ENCODE measurements at regions not wholly inside any gene's neighbourhood (a gene's known extent, or its start where the extent isn't known, plus 50 kb on each side); places are given as distances from the start of the nearest gene placed in this dataset.
"Not testable (repeated sequence)": the region's sequence is repeated elsewhere in the genome, so short reads cannot be mapped to it uniquely, and the experiment has no call there.

DNA sequence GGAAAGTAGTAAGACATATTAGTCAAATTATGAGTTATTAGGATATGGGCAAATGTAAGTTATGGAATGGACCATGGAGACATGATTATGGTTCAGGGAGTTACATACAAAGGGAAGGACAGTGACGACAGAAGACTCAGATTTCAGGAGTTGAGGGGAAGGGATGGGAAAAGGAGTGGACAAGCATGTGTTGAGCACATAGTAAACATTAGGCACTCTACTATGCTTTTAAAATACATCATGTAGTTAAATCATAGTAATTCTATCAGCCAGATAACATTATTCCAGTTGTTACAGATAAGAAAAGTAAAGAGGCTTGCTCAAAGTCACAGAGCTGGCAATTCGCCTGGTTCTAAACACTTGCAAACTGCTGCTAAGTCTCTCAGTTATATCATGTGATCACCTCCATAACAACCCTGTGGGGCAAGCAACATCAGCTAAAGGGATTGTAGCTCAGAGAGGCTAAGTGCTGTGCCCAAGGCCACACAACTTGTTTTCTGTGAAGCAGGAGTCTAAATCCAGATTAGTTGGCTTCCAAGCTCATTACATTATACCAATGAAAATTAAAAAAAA, 115.2 kb upstream of the MDFIC start:
- DNase-seq (ENCODE audit: low spot score), result no peak

DNA sequence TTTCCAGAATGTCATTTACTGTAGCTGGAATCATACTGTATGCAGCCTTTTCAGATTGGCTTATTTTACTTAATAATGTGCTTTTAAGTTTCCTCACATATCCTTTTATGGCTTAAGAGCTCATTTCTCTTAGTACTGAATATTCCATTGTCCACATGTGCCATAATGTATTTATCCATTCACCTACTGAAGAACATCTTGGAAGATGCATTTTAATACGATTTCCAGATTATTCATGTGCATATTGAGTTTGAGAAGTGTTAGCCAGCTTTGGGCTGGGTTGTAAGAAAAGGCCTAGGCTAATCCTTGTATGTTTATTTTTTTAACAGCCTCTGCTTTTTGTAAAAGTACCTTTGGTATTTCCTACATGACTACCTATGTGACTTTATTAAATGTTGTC, 109.3 kb upstream of the MDFIC start:
- DNase-seq (ENCODE audit: low spot score), result no peak

DNA sequence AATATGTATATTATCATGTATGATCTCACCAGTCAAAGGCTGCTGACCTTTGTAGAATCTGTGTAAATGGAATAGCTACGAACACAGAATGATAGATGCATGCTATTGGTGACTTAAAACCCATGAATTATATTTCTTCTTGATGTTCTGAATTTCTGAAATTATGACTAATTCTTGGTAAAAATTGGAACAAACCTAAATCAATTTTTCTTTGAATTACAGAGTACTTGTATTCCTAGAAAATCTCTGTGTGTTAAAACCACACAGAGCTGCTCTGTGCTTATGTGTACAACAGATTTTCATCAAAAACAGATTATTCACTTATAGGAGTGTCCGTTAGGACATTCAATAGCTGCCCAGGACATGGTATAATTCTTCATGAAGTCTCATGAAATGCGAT, 108.3 kb upstream of the MDFIC start:
- no peak for DNase-seq (ENCODE audit: low spot score)

DNA sequence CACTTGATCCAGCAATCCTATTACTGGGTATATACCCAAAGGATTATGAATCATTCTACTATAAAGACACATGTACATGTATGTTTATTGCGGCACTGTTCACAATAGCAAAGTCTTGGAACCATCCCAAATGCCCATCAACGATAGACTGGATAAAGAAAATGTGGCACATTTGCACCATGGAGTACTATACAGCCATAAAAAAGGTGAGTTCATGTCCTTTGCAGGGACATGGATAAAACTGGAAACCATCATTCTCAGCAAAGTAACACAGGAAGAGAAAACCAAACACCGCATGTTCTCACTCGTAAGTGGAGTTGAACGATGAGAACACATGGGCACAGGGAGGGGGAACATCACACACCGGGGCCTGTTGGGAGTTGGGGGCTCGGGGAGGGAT, 104.9 kb upstream of the MDFIC start:
- not testable (repeated sequence) for DNase-seq (ENCODE audit: low spot score)

DNA sequence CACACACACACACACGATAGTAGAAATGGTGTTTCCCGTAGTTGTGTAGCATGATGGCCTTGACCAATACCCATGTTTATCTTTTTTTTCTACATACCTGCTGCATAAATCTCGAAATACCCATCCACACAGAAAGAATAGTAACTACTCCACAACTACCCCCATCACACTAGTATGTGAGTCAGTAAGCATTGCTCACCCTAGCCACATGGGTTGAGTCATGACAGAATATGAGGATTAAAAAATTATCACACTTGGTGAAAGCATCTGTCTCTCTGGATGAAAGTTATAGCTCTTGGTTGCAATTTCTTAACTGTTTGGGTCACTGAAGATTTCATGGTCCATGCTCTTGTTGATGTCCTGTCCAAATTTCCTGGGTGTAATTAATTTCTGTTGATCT, 103.4 kb upstream of the MDFIC start:
- DNase-seq (ENCODE audit: low spot score), result no peak

DNA sequence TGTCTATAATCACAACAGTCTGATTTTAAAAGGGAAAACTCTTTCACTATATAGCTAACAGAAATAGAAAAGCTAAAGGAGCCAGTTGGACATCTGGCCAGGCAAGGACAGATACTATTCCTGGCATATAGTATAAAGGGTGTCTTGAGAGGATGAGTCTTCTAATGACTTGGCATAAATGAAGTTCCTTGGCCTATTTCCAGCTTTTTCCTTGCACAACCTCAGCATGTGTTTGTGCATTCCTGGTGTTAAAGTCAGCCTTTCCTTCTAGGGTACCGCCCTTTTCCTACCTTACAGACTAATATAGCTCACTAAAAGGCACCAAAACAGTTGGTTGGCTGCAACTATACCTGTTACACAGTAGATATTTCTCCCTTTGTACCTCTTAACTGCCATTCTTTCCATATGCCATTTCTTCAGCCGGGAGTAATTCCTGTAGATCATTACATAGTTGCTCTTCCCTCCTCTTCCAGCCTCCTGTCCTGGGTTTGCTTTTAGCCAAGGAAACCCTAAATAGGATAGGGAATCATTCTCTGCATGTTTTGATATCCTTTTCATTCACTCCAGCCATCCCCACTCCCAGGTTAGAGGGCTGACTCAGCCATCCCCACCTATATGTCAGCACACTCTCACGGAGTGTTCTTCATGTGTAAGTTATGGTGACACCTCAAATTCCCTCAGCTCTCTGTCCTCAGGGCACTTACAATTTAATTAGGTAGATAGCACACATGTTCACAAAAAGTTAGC, 102.1 kb upstream of the MDFIC start:
- DNase-seq (ENCODE audit: low spot score), result peak; percentile 5

DNA sequence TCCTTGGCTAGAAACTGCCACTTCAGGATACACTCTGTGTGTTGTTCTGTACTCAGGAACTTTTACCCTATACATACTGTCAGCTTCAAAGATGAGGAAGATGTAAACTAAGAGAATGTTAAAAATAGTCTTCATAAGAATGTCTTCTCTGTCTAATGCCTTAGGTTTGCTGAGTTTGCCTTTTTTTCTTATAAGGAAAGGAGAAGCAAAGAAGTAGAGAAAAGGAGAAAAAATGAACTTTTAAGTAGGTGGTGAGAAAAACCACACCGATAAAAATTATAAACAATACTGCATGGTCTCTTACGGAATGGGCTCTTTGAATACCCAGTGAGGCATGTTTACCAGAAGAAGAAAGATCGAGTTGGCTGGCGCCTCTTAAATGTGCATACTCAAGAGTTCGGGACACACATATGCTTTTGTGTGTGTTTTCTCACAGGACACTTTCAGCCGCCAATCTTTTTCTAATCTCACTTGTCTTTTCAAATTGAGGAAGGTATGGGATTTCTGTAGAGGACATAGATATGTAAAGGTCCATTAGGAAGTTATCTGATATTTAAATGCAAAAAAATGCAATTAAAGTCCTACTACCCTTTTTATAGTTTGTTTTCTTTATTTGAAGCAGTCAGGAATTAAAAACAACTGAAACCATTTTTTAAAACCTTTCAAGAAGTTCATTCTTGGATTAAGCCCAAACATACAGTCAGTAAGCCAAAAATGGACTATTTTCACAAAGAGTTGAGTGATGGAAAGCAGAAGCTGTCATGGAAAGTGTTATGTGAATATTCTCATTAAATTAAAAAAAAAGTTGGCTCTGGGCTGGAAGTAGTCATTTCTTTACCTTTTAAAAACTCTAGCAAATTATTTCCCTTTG, 100.6 kb upstream of the MDFIC start:
- no peak for DNase-seq (ENCODE audit: low spot score)

DNA sequence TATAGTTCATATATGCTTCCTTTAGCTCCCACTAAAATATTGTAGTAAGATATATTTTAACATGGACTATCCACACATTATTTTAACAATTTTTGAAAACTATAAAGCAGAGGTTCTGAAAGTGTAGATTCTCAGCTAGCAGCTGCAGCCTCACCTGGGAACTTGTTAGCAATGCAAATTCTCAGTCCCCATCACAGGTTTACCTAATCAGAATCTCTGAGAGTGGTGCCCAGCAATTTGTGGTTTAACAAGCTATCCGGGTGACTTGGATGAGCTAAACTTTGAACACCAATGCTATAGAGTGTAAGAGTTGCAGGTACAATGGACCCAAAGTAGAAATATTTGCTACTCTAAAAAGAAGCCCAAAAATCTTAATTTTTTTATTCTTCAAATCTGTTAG, 99.8 kb upstream of the MDFIC start:
- DNase-seq (ENCODE audit: low spot score), result no peak

DNA sequence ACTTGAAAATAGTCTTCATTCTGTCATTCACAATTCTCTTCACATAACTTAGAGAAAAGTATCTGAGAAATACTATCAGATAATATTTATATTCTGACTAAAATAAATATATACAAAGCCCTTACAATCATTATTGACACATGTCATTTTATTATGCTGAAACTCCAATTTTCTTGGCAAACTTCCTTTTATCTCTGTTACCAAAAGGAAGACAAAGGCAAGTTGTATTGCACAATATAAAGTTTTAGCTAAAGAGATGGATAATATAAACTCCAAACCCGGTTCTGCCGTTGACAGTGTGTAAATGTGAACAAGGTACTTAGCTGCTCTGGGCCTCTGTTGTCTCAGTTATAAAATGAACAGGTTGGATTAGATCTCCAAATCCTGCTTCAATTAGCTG, 99.0 kb upstream of the MDFIC start:
- no peak for DNase-seq (ENCODE audit: low spot score)

DNA sequence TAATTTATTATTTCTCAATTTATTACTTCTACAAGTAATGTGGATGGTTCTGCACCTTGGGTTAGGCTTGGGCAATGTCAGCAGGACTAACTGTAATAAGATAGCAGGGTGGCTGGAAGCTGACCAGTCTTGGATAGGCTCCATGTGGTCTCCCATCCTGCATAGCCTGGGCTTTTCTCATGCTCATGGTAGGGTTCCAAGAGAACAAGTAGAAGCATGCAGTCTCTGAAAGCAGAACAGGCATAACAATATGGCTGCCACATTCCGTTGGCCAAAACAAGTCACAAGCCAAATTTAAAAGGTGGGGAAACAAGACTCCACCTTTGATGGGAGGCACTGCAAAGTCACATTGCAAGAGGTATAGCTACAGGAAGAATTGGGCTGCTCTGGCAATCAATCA, 98.6 kb upstream of the MDFIC start:
- no peak for DNase-seq (ENCODE audit: low spot score)

DNA sequence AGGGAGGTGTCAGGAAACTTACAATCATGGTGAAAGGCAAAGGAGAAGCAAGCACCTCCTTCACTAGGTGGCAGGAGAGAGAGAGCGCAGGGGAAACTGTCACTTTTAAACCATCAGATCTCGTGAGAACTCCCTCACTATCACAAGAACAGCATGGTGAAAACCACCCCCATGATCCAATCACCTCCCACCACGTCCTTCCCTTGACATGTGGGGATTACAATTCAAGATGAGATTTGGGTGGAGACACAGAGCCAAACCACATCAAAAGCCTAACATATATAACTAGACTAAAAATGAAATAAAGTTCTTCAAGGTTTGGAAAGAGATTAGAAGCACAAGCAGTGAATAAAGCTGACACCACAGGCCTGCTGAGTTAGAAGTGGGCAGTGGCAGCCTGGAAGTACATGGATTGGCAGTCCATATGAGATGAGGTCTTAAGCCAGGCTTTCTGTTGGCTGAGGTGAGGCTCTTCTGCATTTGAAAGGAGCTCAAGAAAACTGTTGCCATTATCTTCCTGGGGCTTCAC, 96.4 kb upstream of the MDFIC start:
- DNase-seq (ENCODE audit: low spot score), result no peak

DNA sequence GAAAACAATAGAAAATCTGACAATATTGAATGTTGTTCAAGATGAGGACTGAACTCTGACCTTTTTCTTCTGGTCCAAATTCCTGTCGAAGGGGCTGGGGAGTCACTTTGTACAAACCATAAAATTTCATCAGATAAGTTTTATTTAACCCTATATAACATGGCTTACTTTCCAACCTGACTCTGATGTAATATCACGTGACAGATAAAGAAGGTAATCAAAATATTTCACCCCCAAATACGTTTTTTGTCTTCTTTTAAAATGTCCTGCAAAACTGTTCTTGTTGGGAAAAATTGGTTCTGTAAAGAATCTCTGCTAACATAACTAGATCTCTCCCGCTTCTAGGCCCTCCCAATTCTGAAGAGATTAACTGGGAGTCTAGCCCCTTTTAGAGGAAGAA, 90.9 kb upstream of the MDFIC start:
- no peak for DNase-seq (ENCODE audit: low spot score)

DNA sequence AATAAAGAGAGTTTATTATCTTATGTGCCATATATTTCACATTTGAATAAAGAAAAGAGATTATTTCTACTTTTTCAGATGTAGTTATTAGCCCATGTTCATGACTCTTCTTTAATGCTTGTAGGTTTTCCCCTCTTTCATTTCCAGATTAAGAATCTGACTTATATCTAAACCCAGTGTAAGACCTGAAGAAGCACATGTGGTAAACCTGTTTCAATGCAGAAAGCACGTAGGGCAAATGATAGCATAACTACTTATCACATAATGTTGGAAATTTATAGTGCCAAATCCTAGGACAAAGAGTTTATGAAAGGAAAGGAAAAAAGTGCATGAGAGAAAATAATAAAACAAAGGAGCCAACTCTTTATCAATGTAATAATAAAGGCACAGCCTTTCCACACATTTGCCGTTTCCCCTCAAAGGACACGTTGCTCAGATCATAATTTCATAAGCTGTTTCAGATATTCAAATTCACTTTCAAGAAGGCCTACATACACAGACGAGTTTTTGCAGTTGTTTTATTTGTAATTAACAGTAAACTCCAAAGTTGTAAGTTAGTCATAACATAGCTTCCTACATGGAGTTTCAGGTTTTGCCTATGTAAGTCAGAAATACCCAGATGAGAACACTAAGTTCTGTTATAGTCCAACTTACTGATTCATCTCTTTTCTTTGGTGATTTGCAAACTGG, 88.8 kb upstream of the MDFIC start:
- no peak for DNase-seq (ENCODE audit: low spot score)

DNA sequence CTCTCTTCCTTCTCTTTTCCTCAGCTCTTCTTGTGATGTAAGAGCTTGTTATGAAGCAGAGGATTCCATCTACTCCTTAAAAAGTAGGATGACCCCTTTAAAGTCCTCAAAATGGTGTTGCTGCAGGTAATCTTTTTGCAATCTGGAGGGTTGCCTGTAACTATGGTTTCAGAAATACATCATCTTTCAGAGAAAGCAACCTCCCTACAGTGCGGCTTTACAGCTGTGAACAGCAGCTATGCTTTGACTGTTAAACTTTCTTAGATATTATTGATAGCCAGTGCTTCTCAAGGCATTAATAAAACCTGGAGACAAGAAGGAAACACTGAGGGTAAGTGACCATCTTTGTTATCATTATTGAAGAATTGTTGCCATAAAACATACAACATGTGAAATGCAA, 86.6 kb upstream of the MDFIC start:
- no peak for DNase-seq (ENCODE audit: low spot score)

DNA sequence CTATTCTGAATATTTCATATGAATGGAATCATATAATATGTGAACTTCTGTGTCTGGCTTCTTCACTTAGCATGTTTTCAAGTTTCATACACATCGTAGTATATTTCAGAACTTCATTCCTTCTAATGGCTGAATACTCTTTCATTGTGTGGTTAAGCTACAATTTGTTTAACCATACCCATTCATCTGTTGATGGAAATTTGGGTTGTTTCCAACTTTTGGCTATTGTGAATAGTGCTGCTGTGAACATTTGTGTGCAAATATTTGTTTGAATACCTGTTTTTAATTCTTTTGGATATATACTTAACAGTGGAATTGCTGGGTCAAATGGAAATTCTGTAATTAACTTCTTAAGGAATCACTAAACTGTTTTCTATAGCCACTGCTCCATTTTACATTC, 86.0 kb upstream of the MDFIC start:
- no peak for DNase-seq (ENCODE audit: low spot score)

DNA sequence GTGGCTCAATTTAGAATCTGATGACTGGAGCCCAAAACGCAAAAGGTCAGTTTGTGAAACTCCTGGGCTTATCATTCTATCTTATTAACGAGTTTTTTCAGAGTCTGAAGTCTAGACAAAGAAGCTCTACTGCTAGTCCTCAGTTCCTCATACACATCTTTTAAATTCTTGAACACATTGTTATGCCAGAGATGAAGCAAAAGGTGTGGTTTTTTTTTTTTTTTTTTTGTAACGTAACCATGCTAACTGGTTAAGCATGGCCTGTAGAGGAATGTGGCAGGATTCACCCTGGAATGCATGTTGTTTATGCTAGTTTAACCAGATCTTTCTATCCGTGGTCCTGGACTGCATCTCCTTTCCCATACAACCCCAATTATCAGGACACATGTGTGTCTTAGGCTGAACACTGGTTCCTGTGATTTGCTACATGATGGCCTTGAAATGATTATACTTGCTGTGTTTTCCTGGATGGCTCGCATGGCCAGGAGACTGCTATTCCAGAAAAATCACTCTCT, 79.3 kb upstream of the MDFIC start:
- DNase-seq (ENCODE audit: low spot score), result no peak

DNA sequence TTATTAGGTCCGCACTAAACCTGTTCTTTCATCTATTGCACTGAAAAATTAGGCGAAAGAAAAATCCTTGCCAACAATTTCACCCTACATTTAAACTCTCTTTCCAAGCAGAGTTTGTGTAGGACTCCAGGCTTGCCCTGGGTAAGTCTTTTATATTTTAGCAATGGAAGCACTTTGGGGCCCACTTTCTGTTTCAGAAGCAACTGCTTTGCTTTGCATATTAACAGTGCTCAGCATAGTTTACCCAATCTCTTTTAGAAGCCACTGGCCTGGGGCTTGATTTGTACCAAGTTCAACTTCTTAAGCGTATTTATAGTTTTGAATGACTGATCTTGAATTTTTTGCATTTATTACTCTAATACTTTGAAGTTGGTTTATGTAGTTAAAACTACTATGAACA, 78.8 kb upstream of the MDFIC start:
- DNase-seq (ENCODE audit: low spot score), result no peak

DNA sequence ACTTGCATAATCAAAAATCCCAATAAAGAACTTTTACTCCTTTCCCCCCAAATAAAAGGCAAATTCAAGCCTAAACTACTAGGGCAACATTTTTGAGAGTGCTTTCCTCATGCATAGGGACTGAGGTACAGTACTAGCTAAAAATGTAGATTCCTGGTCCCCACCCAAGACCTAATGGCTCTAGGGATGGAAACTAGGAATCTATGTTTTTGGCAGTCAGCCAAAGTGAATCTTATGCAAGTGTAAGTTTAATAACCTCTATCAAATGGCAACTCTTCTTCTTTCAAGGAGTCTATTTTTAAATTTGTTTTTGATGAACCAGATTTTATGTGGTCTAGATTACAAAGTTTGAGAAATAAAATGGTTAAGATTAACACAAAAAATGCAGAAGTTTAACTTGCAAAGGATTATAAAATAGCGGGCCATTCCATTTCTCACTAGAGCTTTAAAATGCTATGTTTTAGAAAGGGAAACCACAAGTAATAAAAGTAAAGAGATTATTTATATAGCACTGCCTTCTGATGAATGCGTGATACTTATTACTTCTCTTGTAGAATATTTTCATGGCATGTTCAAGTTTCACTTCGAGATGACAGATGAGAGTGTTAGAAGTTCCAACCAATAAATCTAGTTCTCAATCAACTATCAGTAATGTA, 70.4 kb upstream of the MDFIC start:
- DNase-seq (ENCODE audit: low spot score), result no peak

DNA sequence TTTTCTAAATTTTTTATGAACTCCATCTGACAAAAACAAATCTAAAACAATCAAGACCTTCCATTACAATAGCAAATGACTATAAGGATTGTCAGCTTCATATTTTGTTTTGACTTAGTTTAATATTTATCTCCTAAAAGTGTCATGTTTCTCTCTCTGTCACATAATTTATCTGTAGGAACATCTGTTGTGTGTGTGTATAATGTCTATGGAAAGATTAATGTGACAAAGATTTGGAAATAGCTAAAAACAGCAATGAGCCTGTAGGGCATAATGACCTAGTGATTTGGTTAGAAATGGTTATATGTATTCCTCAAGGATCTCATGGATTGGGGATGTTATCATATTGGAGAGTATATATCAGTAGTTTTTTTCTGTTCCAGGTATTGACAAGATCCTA, 69.6 kb upstream of the MDFIC start:
- no peak for DNase-seq (ENCODE audit: low spot score)

DNA sequence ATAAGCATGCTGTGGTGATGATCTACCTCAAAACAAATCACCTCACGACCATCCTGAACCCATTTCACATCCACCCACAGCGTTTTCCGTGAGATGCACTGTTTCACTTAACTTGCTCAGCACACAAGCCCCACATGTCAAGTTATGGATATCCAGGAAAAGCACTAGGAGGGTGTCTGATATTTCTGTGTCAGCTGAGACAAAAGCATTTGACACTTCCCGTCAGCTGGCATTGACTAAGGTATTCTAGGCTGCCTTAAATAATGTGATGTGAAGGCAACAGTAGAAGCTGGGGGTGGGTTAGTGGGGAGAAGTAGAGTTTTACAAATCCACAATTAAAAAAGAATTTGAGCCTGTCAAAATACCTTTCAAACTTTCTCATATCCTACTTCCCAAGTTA, 68.7 kb upstream of the MDFIC start:
- no peak for DNase-seq (ENCODE audit: low spot score)

DNA sequence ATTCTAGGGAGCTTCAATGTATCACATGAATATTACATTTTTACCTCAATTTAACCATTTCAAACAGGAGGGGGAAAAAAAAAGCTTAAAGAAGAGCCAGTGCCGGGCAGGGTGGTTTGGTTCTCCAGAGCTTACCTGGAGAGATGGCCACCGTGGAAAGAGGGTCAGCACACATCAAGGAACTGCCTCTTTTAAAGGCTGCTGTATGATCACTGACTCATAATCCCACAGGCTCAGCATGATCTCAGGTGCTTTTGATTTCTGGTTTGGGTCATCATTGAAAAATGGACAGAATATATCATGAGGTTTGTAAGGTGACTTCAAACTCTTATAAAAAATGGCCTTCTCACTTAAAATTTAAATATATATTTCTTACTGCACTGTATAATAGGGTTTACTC, 67.5 kb upstream of the MDFIC start:
- DNase-seq (ENCODE audit: low spot score), result no peak

DNA sequence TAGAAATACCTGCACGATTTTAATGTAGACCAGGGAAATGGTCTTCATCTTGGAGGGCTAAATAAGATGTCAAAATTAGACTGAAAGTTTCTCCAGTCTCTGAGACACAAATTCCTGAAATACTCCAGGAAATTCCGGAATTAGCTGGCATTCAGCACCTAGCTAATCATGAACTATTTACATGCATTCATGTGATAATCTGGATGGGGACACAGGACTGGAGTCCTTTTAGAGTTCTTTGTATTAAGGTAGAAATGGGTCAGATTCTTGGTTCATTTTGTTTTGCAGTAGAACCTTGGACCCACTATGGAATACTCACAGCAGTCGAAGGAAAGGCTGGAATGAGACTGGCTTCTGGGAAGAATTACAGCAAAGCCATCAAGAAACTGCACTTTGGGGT, 65.3 kb upstream of the MDFIC start:
- no peak for DNase-seq (ENCODE audit: low spot score)
